ENCODE measurements at regions not wholly inside any gene's neighbourhood (a gene's known extent, or its start where the extent isn't known, plus 50 kb on each side); places are given as distances from the start of the nearest gene placed in this dataset.
A peak's percentile ranks its signal among the peaks of the same experiment; 100 is the strongest.
"Not testable (repeated sequence)": the region's sequence is repeated elsewhere in the genome, so short reads cannot be mapped to it uniquely, and the experiment has no call there.

- DNase-seq, result no peak
These were observed 82.4 kb upstream of the SELENOP start for GRCh38 chr5:42894057-42894456.

DNA sequence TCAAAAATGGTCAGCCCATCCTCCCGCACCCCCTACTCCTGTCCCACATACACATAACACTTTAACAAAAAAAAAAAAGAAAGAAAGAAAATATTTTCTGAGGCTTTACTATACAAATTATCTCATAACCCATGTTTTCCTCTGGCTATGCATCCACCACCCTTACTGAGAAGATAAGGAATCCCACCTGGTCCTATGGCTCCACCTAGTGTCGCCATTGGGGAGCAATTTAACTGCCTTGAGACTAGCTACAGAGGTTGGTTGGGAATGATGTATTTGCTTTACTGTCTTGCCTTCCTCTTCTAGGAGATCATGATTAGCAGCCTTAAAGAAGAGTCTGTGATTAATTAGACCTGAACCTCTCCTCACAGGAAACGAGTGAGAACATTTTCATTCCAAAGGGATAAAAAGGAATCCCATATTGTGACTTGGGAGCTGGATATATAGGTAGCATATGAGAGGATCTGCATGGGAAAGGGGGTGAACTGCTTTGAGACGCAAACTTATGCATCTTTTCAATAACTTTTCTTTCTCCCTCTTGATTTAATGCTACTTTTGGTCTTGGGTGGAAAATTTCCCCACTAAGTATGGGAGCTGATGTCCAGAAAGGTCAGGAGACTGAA is 77.7 kb upstream of the SELENOP start:
- DNase-seq, result peak; percentile 73 to 94 (median 92)

DNA sequence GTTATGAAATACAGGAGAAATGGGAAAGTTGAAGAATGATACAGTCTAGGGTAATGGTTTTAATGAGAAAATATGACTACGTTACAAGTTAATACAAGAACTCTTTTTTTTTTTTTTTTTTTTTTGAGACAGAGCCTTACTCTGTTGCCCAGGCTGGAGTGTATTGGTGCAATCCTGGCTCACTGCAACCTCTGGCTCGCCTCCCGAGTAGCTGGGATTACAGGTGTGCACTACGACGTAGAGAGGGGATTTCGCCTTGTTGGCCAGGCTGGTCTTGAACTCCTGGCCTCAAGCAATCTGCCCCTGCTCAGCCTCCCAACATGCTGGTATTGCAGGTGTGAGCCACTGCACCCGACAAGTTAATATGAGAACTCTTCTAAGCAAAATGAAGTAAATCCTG is 77.1 kb upstream of the SELENOP start:
- DNase-seq, result no peak

DNA sequence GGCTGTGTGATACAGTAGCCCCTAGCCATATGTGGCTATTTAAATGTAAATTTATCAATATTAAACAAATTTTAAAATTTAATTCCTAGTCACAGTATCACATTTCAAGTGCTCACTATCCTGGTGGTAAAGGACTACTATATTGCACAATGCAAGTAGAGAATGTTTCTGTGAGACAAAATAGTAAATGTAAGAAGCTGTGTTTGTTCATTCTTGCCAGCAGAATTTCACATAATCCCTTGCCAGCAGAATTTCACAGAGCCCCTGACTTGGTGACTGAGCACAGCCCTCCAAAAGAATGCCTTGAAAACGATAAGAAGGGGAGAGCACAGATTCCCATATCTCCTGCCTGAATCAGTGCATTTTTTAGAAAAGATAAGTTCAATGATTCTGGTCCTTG is 75.9 kb upstream of the SELENOP start:
- no peak for DNase-seq

GRCh38 chr5:42887097-42887496 is 75.4 kb upstream of the SELENOP start:
- peak; percentile 10 to 79 (median 37) for DNase-seq

- DNase-seq, result peak in 1 of 3 experiments; percentile 9
These were observed 74.9 kb upstream of the SELENOP start for GRCh38 chr5:42886635-42887034.

GRCh38 chr5:42884326-42884725 is 72.6 kb upstream of the SELENOP start:
- DNase-seq, result no peak

GRCh38 chr5:42881416-42882117 is 69.9 kb upstream of the SELENOP start:
- no peak for DNase-seq

DNA sequence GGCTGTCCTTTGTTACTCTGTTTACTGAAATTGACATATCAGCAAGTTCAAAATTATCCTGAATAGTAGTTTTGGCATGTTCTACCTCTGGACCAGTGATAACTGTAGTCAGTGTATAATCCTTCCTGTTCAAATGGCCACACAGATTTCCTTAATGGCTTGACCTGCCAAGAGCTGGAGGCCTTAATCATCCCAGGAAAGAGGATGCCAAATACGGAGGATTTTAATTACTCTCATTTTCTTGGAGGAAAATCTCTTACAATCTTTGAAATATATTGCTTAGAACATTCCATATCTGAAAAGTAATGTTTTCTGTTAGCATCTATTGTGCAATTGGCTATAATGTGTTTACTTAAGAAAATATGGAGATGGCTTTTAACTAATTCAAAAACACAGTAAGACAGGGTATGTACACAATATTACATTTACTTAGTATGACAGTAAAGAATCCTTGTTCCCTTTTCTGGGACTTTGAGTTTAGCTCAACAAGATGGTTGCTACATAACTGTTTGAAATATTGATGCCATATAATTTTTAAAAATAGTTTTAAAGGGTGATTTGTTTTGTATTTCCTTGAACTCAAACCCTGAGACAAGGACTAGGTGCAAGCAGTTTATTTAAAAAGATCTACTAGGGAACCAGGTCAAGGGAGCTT is 68.9 kb upstream of the SELENOP start:
- DNase-seq, result no peak

- DNase-seq, result peak in 1 of 3 experiments; percentile 17
These were observed 67.6 kb upstream of the SELENOP start for GRCh38 chr5:42879291-42879690.

DNA sequence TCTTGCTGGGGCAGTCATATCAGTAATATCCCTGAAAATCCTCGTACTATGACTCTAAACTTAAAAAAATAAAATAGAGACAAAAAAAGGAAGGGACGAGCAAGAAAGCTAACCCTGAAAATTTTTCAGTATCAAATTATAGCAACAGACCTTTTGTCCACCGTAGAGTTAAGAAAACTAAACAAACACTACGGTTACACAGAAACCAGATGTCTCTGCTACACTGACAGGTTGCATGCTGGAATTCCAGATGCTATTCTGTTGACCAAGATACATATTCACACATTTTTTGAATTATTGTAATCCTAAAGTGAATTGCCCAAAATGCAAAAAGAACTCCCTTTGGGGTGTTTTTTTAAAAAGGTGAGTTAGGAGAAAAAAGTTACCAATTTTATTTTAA is 66.9 kb upstream of the SELENOP start:
- DNase-seq, result no peak

- DNase-seq, result no peak
These were observed 66.3 kb upstream of the SELENOP start for GRCh38 chr5:42878041-42878440.

- no peak for DNase-seq
These were observed 65.7 kb upstream of the SELENOP start for GRCh38 chr5:42877431-42877830.

DNA sequence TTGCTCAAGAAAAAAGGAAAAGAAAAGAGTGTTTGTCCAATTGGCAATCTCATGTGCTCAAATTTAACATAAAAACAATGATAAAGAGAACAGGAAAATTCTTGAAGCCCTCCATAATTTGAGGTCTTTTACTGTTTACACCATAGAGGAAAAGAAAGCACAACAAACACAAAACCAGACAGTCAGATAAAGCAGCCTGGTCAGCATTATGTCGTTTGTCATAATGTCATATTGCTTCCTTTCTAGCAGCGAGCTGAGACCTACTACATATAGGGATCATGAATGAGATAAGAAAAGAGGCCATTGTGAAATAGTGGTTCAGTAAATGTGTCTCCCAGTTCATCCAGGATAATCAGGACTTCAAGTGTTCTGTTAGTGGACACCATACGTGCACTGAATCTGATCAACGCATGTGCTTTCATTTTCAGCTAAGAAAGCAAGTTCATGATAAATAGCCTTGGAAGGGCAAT is 64.7 kb upstream of the SELENOP start:
- no peak for DNase-seq

DNA sequence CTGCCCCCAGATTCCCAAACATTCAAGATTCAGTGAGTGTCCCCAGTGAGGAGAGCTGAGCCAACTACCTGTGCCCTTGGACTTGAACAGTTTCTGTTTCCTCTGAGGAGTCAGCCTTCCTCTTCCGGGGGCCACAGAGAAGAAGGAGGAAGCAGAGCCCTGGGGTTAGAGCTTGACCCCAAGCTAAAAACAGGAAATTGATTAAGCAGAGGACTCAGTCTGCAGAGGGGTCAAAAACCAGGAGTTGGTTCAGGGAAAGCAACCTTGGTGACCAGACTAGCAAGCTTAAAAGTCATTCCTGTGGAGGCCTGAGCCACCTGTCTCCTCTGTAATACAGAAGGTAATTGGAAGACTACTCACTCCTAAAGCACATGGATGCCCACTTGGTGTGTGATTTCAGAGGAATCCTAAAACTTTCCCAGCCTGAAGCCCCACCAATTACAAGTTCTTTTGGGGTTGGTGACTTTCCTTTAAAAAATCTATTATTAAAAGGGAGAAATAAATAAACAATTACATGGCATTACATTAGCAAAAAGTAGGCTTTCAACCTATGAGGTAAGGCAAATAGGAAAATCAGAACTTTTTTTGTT is 64.2 kb upstream of the SELENOP start:
- no peak for DNase-seq

DNA sequence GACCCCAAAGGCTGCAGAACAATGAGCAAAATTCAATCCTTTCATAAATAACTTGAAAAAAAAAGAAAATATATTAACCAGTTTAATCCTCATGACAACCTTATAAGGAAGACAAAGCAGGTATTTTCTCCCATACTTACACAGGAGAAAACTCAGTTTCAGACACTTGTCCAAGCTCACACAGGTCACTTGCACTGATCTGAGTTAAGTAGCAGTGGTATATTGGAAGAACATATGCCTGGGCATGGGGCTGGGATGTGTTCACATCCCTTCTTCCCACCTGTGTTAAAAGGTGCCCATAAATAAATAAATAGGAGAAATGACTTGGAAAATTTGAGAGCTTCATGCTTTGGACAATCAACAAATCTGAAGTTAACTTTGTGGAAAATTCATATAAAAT is 63.5 kb upstream of the SELENOP start:
- DNase-seq, result no peak

DNA sequence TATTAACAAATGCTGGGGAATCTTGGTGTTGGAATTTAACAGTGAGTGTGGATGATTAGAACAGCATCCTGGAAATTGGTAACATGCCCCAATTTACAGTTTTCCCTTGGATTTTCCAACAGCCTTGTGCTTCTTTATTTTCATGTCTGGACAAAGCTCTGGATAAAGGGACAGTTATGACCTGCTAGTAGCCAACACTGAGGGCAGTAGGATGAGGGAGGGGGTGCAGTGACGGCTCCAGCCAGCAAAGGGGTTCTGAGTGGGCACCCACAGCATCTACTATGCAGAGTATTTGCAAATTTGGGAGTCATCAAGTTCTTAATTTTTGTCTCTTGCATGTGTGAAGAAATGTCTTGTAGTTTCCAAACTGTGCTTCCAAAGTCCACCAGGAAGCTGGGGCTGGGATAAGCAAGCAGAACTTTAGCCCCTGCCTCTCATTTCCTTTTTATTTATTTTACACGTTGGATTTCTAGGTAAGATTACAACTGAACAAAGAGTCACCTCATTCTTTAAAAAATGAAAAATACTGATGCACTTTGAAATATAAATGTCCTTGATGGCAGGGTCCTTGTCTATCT is 63.0 kb upstream of the SELENOP start:
- DNase-seq, result no peak

GRCh38 chr5:42872865-42873264 is 61.2 kb upstream of the SELENOP start:
- no peak for DNase-seq

GRCh38 chr5:42870882-42871418 is 59.3 kb upstream of the SELENOP start:
- DNase-seq, result no peak

DNA sequence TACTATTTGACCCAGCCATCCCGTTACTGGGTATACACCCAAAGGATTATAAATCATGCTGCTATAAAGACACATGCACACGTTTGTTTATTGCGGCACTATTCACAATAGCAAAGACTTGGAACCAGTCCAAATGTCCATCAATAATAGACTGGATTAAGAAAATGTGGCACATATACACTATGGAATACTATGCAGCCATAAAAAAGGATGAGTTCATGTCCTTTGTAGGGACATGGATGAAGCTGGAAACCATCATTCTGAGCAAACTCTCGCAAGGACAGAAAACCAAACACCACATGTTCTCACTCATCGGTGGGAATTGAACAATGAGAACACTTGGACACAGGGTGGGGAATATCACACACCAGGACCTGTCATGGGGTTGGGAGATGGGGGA is 56.7 kb upstream of the SELENOP start:
- DNase-seq, result not testable (repeated sequence)

GRCh38 chr5:42864749-42865148 is 53.1 kb upstream of the SELENOP start:
- DNase-seq, result not testable (repeated sequence)

Data from NCI-H1417 (cell line).